Hippocampal formation (tissue), 2 donors: ENCODE measurements at regions not wholly inside any gene's neighbourhood (a gene's known extent, or its start where the extent isn't known, plus 50 kb on each side); places are given as distances from the start of the nearest gene placed in this dataset.

ENCODE experiments used
- DNase-seq, 2 donors: peaks; one replicate each; lab custom pipeline; 2025; lab: John Stamatoyannopoulos, UW

GRCh38 chr4:108365551-108365950, 196.8 kb upstream of the LEF1 start:
- DNase-seq: no peak

- no peak for DNase-seq
Observed at GRCh38 chr4:108361886-108362285, 193.2 kb upstream of the LEF1 start.

- DNase-seq: no peak
Observed at GRCh38 chr4:108361446-108361820, 192.7 kb upstream of the LEF1 start.

- no peak for DNase-seq
Observed at GRCh38 chr4:108360754-108361445, 192.2 kb upstream of the LEF1 start.

- DNase-seq: no peak
Observed at GRCh38 chr4:108359986-108360681, 191.4 kb upstream of the LEF1 start.

- no peak for DNase-seq
Observed at GRCh38 chr4:108359130-108359985, 190.6 kb upstream of the LEF1 start.

GRCh38 chr4:108355902-108356535, 187.3 kb upstream of the LEF1 start:
- no peak for DNase-seq

- no peak for DNase-seq
Observed at GRCh38 chr4:108355186-108355901, 186.6 kb upstream of the LEF1 start.

GRCh38 chr4:108352664-108353308, 184.1 kb upstream of the LEF1 start:
- DNase-seq: no peak

- no peak for DNase-seq
Observed at GRCh38 chr4:108351791-108352190, 183.1 kb upstream of the LEF1 start.

GRCh38 chr4:108350332-108350731, 181.6 kb upstream of the LEF1 start:
- DNase-seq: no peak

- no peak for DNase-seq
Observed at GRCh38 chr4:108346818-108347210, 178.1 kb upstream of the LEF1 start.

- no peak for DNase-seq
Observed at GRCh38 chr4:108345862-108346817, 177.4 kb upstream of the LEF1 start.

- DNase-seq: no peak
Observed at GRCh38 chr4:108342325-108342970, 173.7 kb upstream of the LEF1 start.

- no peak for DNase-seq
Observed at GRCh38 chr4:108337923-108338322, 169.2 kb upstream of the LEF1 start.

GRCh38 chr4:108336076-108336475, 167.3 kb upstream of the LEF1 start:
- no peak for DNase-seq

GRCh38 chr4:108335081-108335480, 166.3 kb upstream of the LEF1 start:
- DNase-seq: no peak

- DNase-seq: no peak
Observed at GRCh38 chr4:108334031-108334430, 165.3 kb upstream of the LEF1 start.

- no peak for DNase-seq
Observed at GRCh38 chr4:108333353-108333942, 164.7 kb upstream of the LEF1 start.
